Activated naive CD4-positive, alpha-beta T cell treated with anti-CD3 and anti-CD28 coated beads for 36 hours (primary cell): ENCODE measurements at regions not wholly inside any gene's neighbourhood (a gene's known extent, or its start where the extent isn't known, plus 50 kb on each side); places are given as distances from the start of the nearest gene placed in this dataset.

Experiments
- CTCF ChIA-PET: fragments of 350-600 bp; sonication (Branson Sonifier 250); formaldehyde crosslinking; loops from one replicate; lab custom pipeline; 2021; ENCODE audit warnings: antibody characterized with exemption; lab: Charles Lee
- DNase-seq: peaks from one replicate; pipeline ENCODE4 v3.0.0-alpha.2; 2020
- H3K27ac Mint-ChIP-seq: one replicate; pipeline ENCODE4 v1.8.0; 2021; ENCODE audit warnings: mild to moderate bottlenecking, mixed read lengths
- H3K27me3 Mint-ChIP-seq: one replicate; pipeline ENCODE4 v1.8.0; 2021; ENCODE audit warnings: low read depth, mixed read lengths
- H3K36me3 Mint-ChIP-seq: one replicate; pipeline ENCODE4 v1.8.0; 2021; ENCODE audit warnings: low read depth, mixed read lengths
- H3K4me1 Mint-ChIP-seq: one replicate; pipeline ENCODE4 v1.8.0; 2021; ENCODE audit warnings: low read depth, mixed read lengths
- H3K4me3 Mint-ChIP-seq: one replicate; pipeline ENCODE4 v1.8.0; 2021; ENCODE audit warnings: mild to moderate bottlenecking, moderate library complexity, mixed read lengths
- H3K9me3 Mint-ChIP-seq: one replicate; pipeline ENCODE4 v1.8.0; 2021; ENCODE audit warnings: mixed read lengths
- intact Hi-C: fragments of 100-400 bp; cut with micrococcal nuclease; formaldehyde crosslinking; loops from one replicate; pipeline ENCODE4 v1.15.1; 2023

- DNase-seq = no peak
- H3K4me3 Mint-ChIP-seq = no peak overlapping the region
- H3K36me3 Mint-ChIP-seq = no peaks in the 10 kb centered on the region
- CTCF ChIA-PET = interaction anchor here (0.6 to 1.3 kb wide), 3 partner anchors 66 to 274 kb away, joined by 3 to 5 read pairs (median 5); no protein-coding TSS in a partner anchor
- no peaks in the 10 kb centered on the region for H3K9me3 Mint-ChIP-seq
- H3K4me1 Mint-ChIP-seq = peaks cover 11% of the 10 kb centered on the region
- no peak overlapping the region for H3K27ac Mint-ChIP-seq
- H3K27me3 Mint-ChIP-seq = peaks cover 24% of the 10 kb centered on the region
- intact Hi-C loops = no loop called here
Observed at GRCh38 chr6:150719831-150720230, 120.1 kb downstream of the PLEKHG1 start.

GRCh38 chr6:150720774-150721233 lies 121.1 kb downstream of the PLEKHG1 start:
- H3K27me3 Mint-ChIP-seq = peaks cover 27% of the 10 kb centered on the region
- intact Hi-C loops = no loop called here
- peak overlapping the region; percentile 19 for H3K27ac Mint-ChIP-seq
- H3K4me1 Mint-ChIP-seq = peaks cover 11% of the 10 kb centered on the region
- no peak overlapping the region for H3K4me3 Mint-ChIP-seq
- DNase-seq = no peak
- no peaks in the 10 kb centered on the region for H3K36me3 Mint-ChIP-seq
- H3K9me3 Mint-ChIP-seq = no peaks in the 10 kb centered on the region
- CTCF ChIA-PET = interaction anchor here (0.5 to 1.3 kb wide), 2 partner anchors 97 to 229 kb away, joined by 4 to 5 read pairs; no protein-coding TSS in a partner anchor

- Mint-ChIP-seq H3K9me3 (no peaks in the 10 kb centered on the region), H3K27me3 (peaks cover 27% of the 10 kb centered on the region), H3K36me3 (no peaks in the 10 kb centered on the region), H3K27ac (no peak overlapping the region), H3K4me1 (peaks cover 11% of the 10 kb centered on the region), H3K4me3 (no peak overlapping the region)
- no peak for DNase-seq
- intact Hi-C loops = no loop called here
- CTCF ChIA-PET = no interaction called here
Observed at GRCh38 chr6:150721418-150722266, 122.0 kb downstream of the PLEKHG1 start.

GRCh38 chr6:150722614-150723344 lies 123.1 kb downstream of the PLEKHG1 start:
- H3K4me1 Mint-ChIP-seq = peaks cover 11% of the 10 kb centered on the region
- H3K27me3 Mint-ChIP-seq = peaks cover 27% of the 10 kb centered on the region
- H3K9me3 Mint-ChIP-seq = no peaks in the 10 kb centered on the region
- DNase-seq = no peak
- intact Hi-C loops = no loop called here
- H3K27ac Mint-ChIP-seq = no peak overlapping the region
- no peak overlapping the region for H3K4me3 Mint-ChIP-seq
- no peaks in the 10 kb centered on the region for H3K36me3 Mint-ChIP-seq
- CTCF ChIA-PET = interaction anchor here (0.6 kb wide), 1 partner anchor 49 kb away, joined by 3 read pairs; no protein-coding TSS in a partner anchor

- Mint-ChIP-seq H3K36me3 (no peaks in the 10 kb centered on the region), H3K27me3 (peaks cover 27% of the 10 kb centered on the region), H3K27ac (no peak overlapping the region), H3K4me1 (peaks cover 11% of the 10 kb centered on the region), H3K4me3 (no peak overlapping the region), H3K9me3 (no peaks in the 10 kb centered on the region)
- intact Hi-C loops = no loop called here
- CTCF ChIA-PET = no interaction called here
- DNase-seq = no peak
Observed at GRCh38 chr6:150723345-150723658, 123.6 kb downstream of the PLEKHG1 start.

GRCh38 chr6:150723857-150724256 lies 124.2 kb downstream of the PLEKHG1 start:
- intact Hi-C loops = no loop called here
- peaks cover 27% of the 10 kb centered on the region for H3K27me3 Mint-ChIP-seq
- no peak overlapping the region for H3K4me3 Mint-ChIP-seq
- no peak for DNase-seq
- no peaks in the 10 kb centered on the region for H3K9me3 Mint-ChIP-seq
- no peak overlapping the region for H3K27ac Mint-ChIP-seq
- CTCF ChIA-PET = no interaction called here
- no peaks in the 10 kb centered on the region for H3K36me3 Mint-ChIP-seq
- H3K4me1 Mint-ChIP-seq = peaks cover 11% of the 10 kb centered on the region

- intact Hi-C loops = no loop called here
- no peak overlapping the region for H3K4me3 Mint-ChIP-seq
- H3K27ac Mint-ChIP-seq = no peak overlapping the region
- H3K4me1 Mint-ChIP-seq = peaks cover 7% of the 10 kb centered on the region
- H3K36me3 Mint-ChIP-seq = no peaks in the 10 kb centered on the region
- no peaks in the 10 kb centered on the region for H3K9me3 Mint-ChIP-seq
- peaks cover 20% of the 10 kb centered on the region for H3K27me3 Mint-ChIP-seq
- DNase-seq = no peak
- CTCF ChIA-PET = no interaction called here
Observed at GRCh38 chr6:150725795-150726194, 126.1 kb downstream of the PLEKHG1 start.

- H3K4me1 Mint-ChIP-seq = no peaks in the 10 kb centered on the region
- CTCF ChIA-PET = no interaction called here
- peaks cover 4% of the 10 kb centered on the region for H3K27me3 Mint-ChIP-seq
- no peak overlapping the region for H3K27ac Mint-ChIP-seq
- H3K9me3 Mint-ChIP-seq = no peaks in the 10 kb centered on the region
- intact Hi-C loops = no loop called here
- H3K4me3 Mint-ChIP-seq = no peak overlapping the region
- no peaks in the 10 kb centered on the region for H3K36me3 Mint-ChIP-seq
- DNase-seq = no peak
Observed at GRCh38 chr6:150729188-150729748, 129.6 kb downstream of the PLEKHG1 start.

GRCh38 chr6:150730801-150731457 lies 131.2 kb downstream of the PLEKHG1 start:
- no peak overlapping the region for H3K27ac Mint-ChIP-seq
- no peak for DNase-seq
- H3K4me3 Mint-ChIP-seq = no peak overlapping the region
- H3K4me1 Mint-ChIP-seq = no peaks in the 10 kb centered on the region
- CTCF ChIA-PET = no interaction called here
- no peaks in the 10 kb centered on the region for H3K9me3 Mint-ChIP-seq
- intact Hi-C loops = no loop called here
- H3K27me3 Mint-ChIP-seq = no peaks in the 10 kb centered on the region
- H3K36me3 Mint-ChIP-seq = no peaks in the 10 kb centered on the region

- DNase-seq = no peak
- no peak overlapping the region for H3K27ac Mint-ChIP-seq
- no peaks in the 10 kb centered on the region for H3K9me3 Mint-ChIP-seq
- no peaks in the 10 kb centered on the region for H3K27me3 Mint-ChIP-seq
- H3K36me3 Mint-ChIP-seq = no peaks in the 10 kb centered on the region
- CTCF ChIA-PET = no interaction called here
- no peaks in the 10 kb centered on the region for H3K4me1 Mint-ChIP-seq
- H3K4me3 Mint-ChIP-seq = no peak overlapping the region
- intact Hi-C loops = no loop called here
Observed at GRCh38 chr6:150732765-150733539, 132.6 kb upstream of the MTHFD1L start.

- Mint-ChIP-seq H3K4me1 (no peaks in the 10 kb centered on the region), H3K27me3 (no peaks in the 10 kb centered on the region), H3K36me3 (no peaks in the 10 kb centered on the region), H3K27ac (no peak overlapping the region), H3K4me3 (no peak overlapping the region), H3K9me3 (no peaks in the 10 kb centered on the region)
- intact Hi-C loops = no loop called here
- no peak for DNase-seq
- CTCF ChIA-PET = interaction anchor here (0.6 kb wide), 1 partner anchor 27 kb away, joined by 3 read pairs; no protein-coding TSS in a partner anchor
Observed at GRCh38 chr6:150733726-150734125, 131.8 kb upstream of the MTHFD1L start.
